ENCODE measurements at regions not wholly inside any gene's neighbourhood (a gene's known extent, or its start where the extent isn't known, plus 50 kb on each side); places are given as distances from the start of the nearest gene placed in this dataset.

DNA sequence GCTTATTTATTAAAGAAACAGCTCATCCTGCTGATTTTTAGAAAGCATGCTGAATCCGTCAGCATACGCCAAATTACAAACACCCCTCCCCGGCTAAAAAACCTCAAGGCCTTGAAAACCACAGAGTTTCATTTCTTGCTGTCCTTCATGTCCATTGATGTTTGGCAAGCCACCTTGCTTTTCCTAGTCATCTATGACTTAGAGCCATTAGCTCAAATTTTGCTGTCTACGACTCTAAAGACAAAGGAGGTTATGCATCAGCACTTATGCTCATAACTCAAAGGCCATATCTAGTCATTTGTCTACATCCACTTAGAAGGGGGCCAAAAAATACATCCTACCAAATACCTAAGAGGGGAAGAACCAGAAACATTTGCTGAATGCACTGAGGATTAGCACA is 925.1 kb downstream of the PCDH7 start:
- no peaks in the 10 kb centered on the region for H3K36me3 ChIP-seq (ENCODE audit: low read depth)
- no peak overlapping the region for H3K4me3 ChIP-seq
- no peak overlapping the region for H3K27ac ChIP-seq
- no peaks in the 10 kb centered on the region for H3K9me2 ChIP-seq (ENCODE audit: insufficient read depth)
- DNase-seq, result no peak
- H3K4me2 ChIP-seq (ENCODE audit: unreplicated experiment), result no peak overlapping the region
- no peaks in the 10 kb centered on the region for H3K4me1 ChIP-seq (ENCODE audit: insufficient read depth)
- no peaks in the 10 kb centered on the region for H3F3A ChIP-seq (ENCODE audit: insufficient read depth)
- H3K27me3 ChIP-seq (replicated peaks; ENCODE audit: insufficient read depth), result no peaks in the 10 kb centered on the region
- 41 to 59% methylated on average over 4 of the region's 4 CpGs for WGBS, 2 experiments (ENCODE audit: low coverage in 1 of 2, low lambda C conversion rate in 2 of 2, missing lambda C conversion rate in 2 of 2)
- TF ChIP-seq EZH2phosphoT487 (IDR thresholded peaks at IDR 0.05; ENCODE audit: insufficient read depth, low read depth) (no peak), EZH2 (IDR thresholded peaks at IDR 0.05; ENCODE audit: insufficient read depth, poor library complexity, severe bottlenecking) (no peak)
- no peak overlapping the region for H2AFZ ChIP-seq
- H3K9me3 ChIP-seq (ENCODE audit: low read depth), result peaks cover 3% of the 10 kb centered on the region
- no peak overlapping the region for H3K9ac ChIP-seq
- H3K79me2 ChIP-seq (ENCODE audit: insufficient read depth), result no peaks in the 10 kb centered on the region
- no peaks in the 10 kb centered on the region for H4K20me1 ChIP-seq (ENCODE audit: insufficient read depth)
- in situ Hi-C loops (cut with MboI), result no loop called here

DNA sequence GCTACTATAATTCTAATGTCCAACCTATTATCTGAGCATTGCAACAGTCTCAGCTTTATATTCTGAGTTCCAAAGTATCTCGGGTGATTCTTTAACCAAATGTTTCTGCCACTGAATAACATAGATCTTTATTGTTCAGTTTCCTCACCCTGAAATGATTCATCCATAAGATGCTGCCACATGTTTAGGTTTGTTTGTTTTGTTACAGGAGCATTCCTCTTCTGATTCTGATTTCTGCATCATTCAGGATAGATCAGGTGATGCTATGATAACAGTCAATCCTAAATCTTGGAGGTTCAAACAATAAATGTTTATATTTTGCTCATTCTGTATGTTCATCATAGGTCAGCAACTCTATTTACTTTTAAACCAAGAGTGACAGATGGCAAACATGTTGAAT is 927.6 kb downstream of the PCDH7 start:
- no peaks in the 10 kb centered on the region for H3F3A ChIP-seq (ENCODE audit: insufficient read depth)

GRCh38 chr4:31649878-31650277 is 929.7 kb downstream of the PCDH7 start:
- TF ChIP-seq EZH2 (IDR thresholded peaks at IDR 0.05; ENCODE audit: insufficient read depth, poor library complexity, severe bottlenecking) (no peak), EZH2phosphoT487 (IDR thresholded peaks at IDR 0.05; ENCODE audit: insufficient read depth, low read depth) (no peak)
- no peak overlapping the region for H2AFZ ChIP-seq

More for the DNA sequence above, 927.6 kb downstream of the PCDH7 start:
- no peaks in the 10 kb centered on the region for H3K9me2 ChIP-seq (ENCODE audit: insufficient read depth)
- WGBS, 2 experiments (ENCODE audit: low coverage in 1 of 2, low lambda C conversion rate in 2 of 2, missing lambda C conversion rate in 2 of 2), result 14 to 18% methylated on average over 1 of the region's 1 CpG
- H3K27ac ChIP-seq, result no peak overlapping the region
- DNase-seq, result no peak
- H3K36me3 ChIP-seq (ENCODE audit: low read depth), result no peaks in the 10 kb centered on the region
- H3K4me1 ChIP-seq (ENCODE audit: insufficient read depth), result no peaks in the 10 kb centered on the region
- no peaks in the 10 kb centered on the region for H3K27me3 ChIP-seq (replicated peaks; ENCODE audit: insufficient read depth)
- no peak overlapping the region for H3K4me2 ChIP-seq (ENCODE audit: unreplicated experiment)
- H3K4me3 ChIP-seq, result no peak overlapping the region
- no peaks in the 10 kb centered on the region for H3K79me2 ChIP-seq (ENCODE audit: insufficient read depth)
- peaks cover 3% of the 10 kb centered on the region for H3K9me3 ChIP-seq (ENCODE audit: low read depth)
- in situ Hi-C loops (cut with MboI), result no loop called here
- TF ChIP-seq EZH2phosphoT487 (IDR thresholded peaks at IDR 0.05; ENCODE audit: insufficient read depth, low read depth), result no peak
- no peak overlapping the region for H2AFZ ChIP-seq
- no peaks in the 10 kb centered on the region for H4K20me1 ChIP-seq (ENCODE audit: insufficient read depth)
- H3K9ac ChIP-seq, result no peak overlapping the region

DNA sequence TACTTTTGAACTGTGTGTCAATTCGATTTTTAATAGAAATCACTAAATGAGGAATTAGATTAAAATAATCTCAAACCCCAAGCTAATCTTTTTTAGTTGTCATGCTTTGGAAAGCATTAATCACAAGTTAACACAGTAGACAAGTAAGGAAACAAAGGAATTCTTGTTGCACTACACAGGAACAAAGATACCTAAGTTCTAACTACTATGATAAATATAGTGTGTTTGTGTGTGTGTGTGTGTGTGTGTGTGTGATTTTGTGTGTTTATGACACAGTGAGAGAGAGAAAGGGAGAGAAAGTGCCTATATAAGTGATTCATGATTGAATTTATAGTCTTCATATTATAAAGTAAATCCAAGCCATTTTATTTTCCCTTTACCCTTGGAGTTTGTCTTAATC is 931.4 kb downstream of the PCDH7 start:
- H3K27ac ChIP-seq, result no peak overlapping the region
- no peak for DNase-seq
- no peaks in the 10 kb centered on the region for H4K20me1 ChIP-seq (ENCODE audit: insufficient read depth)
- no peaks in the 10 kb centered on the region for H3K9me2 ChIP-seq (ENCODE audit: insufficient read depth)
- H3K4me1 ChIP-seq (ENCODE audit: insufficient read depth), result no peaks in the 10 kb centered on the region
- no peak for TF ChIP-seq EZH2phosphoT487 (IDR thresholded peaks at IDR 0.05; ENCODE audit: insufficient read depth, low read depth)
- TF ChIP-seq EZH2 (IDR thresholded peaks at IDR 0.05; ENCODE audit: insufficient read depth, poor library complexity, severe bottlenecking), result no peak
- in situ Hi-C loops (cut with MboI), result no loop called here
- H3F3A ChIP-seq (ENCODE audit: insufficient read depth), result no peaks in the 10 kb centered on the region
- peaks cover 2% of the 10 kb centered on the region for H3K9me3 ChIP-seq (ENCODE audit: low read depth)
- no peak overlapping the region for H3K9ac ChIP-seq
- H3K4me2 ChIP-seq (ENCODE audit: unreplicated experiment), result no peak overlapping the region
- H3K79me2 ChIP-seq (ENCODE audit: insufficient read depth), result no peaks in the 10 kb centered on the region
- 0 to 5% methylated on average over 1 of the region's 1 CpG for WGBS, 2 experiments (ENCODE audit: low coverage in 1 of 2, low lambda C conversion rate in 2 of 2, missing lambda C conversion rate in 2 of 2)
- no peak overlapping the region for H2AFZ ChIP-seq
- no peaks in the 10 kb centered on the region for H3K27me3 ChIP-seq (replicated peaks; ENCODE audit: insufficient read depth)
- H3K4me3 ChIP-seq, result no peak overlapping the region
- H3K36me3 ChIP-seq (ENCODE audit: low read depth), result no peaks in the 10 kb centered on the region

More at GRCh38 chr4:31649878-31650277, 929.7 kb downstream of the PCDH7 start:
- Histone ChIP-seq H4K20me1 (ENCODE audit: insufficient read depth) (no peaks in the 10 kb centered on the region), H3F3A (ENCODE audit: insufficient read depth) (no peaks in the 10 kb centered on the region), H3K79me2 (ENCODE audit: insufficient read depth) (no peaks in the 10 kb centered on the region), H3K27ac (no peak overlapping the region), H3K9me3 (ENCODE audit: low read depth) (no peaks in the 10 kb centered on the region), H3K9me2 (ENCODE audit: insufficient read depth) (no peaks in the 10 kb centered on the region), H3K36me3 (ENCODE audit: low read depth) (no peaks in the 10 kb centered on the region), H3K27me3 (replicated peaks; ENCODE audit: insufficient read depth) (no peaks in the 10 kb centered on the region), H3K4me2 (ENCODE audit: unreplicated experiment) (no peak overlapping the region), H3K9ac (no peak overlapping the region), H3K4me3 (no peak overlapping the region), H3K4me1 (ENCODE audit: insufficient read depth) (no peaks in the 10 kb centered on the region)
- 6 to 9% methylated on average over 1 of the region's 1 CpG for WGBS, 2 experiments (ENCODE audit: low coverage in 1 of 2, low lambda C conversion rate in 2 of 2, missing lambda C conversion rate in 2 of 2)
- DNase-seq, result no peak
- in situ Hi-C loops (cut with MboI), result no loop called here

GRCh38 chr4:31655328-31655727 is 935.2 kb downstream of the PCDH7 start:
- in situ Hi-C loops (cut with MboI), result no loop called here
- H3K9ac ChIP-seq, result no peak overlapping the region
- H3K4me1 ChIP-seq (ENCODE audit: insufficient read depth), result no peaks in the 10 kb centered on the region
- no peak for DNase-seq
- H3K9me2 ChIP-seq (ENCODE audit: insufficient read depth), result no peaks in the 10 kb centered on the region
- no peak overlapping the region for H2AFZ ChIP-seq
- no peak overlapping the region for H3K4me3 ChIP-seq
- H3K27ac ChIP-seq, result no peak overlapping the region
- H3K9me3 ChIP-seq (ENCODE audit: low read depth), result peaks cover 3% of the 10 kb centered on the region
- H3K79me2 ChIP-seq (ENCODE audit: insufficient read depth), result no peaks in the 10 kb centered on the region
- H3K36me3 ChIP-seq (ENCODE audit: low read depth), result no peaks in the 10 kb centered on the region
- no peak for TF ChIP-seq EZH2 (IDR thresholded peaks at IDR 0.05; ENCODE audit: insufficient read depth, poor library complexity, severe bottlenecking)
- TF ChIP-seq EZH2phosphoT487 (IDR thresholded peaks at IDR 0.05; ENCODE audit: insufficient read depth, low read depth), result no peak
- H3K27me3 ChIP-seq (replicated peaks; ENCODE audit: insufficient read depth), result no peaks in the 10 kb centered on the region
- H3F3A ChIP-seq (ENCODE audit: insufficient read depth), result no peaks in the 10 kb centered on the region
- H4K20me1 ChIP-seq (ENCODE audit: insufficient read depth), result no peaks in the 10 kb centered on the region
- H3K4me2 ChIP-seq (ENCODE audit: unreplicated experiment), result no peak overlapping the region
